GM11168 (cell line): ENCODE measurements at regions not wholly inside any gene's neighbourhood (a gene's known extent, or its start where the extent isn't known, plus 50 kb on each side); places are given as distances from the start of the nearest gene placed in this dataset.

Experiments
- in situ Hi-C: fragments of 300-500 bp; cut with MboI; formaldehyde crosslinking; loops from one replicate; pipeline ENCODE4 v1.12.0; 2022; ENCODE audit warnings: low sequenced_read_pairs; ENCODE audit not compliant: unreplicated experiment

GRCh38 chr2:217723981-217724380 lies 278.8 kb downstream of the TNS1 start:
- in situ Hi-C loops: loop anchor here (25.0 kb wide), 1 partner anchor 1037 kb away; the partner anchor contains the start of gene IGFBP5

DNA sequence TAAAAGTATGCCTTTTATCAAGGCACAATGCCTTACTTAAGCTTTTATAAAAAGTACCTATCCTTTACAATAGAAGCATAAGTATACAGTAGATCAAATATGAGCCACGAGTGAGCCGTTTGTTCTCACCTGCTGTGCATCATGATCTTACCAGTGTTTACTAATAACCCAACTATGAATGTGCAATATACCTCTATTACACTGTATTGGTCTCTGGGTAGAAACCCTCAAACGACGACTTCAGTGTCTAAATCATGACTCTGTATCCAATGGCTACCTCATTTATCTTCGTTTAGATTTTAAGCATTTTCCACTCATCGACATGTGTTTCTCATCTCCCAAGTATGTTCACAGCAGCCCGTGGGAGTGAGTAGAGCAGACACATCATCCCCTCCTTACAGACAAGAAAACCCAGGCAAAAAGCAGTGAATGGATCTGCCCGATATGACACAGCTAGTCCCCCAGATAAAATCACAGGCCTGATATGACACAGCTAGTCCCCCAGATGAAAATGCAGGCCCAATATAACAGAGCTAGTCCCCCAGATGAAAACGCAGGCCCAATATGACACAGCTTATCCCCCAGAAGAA lies 279.8 kb downstream of the TNS1 start:
- in situ Hi-C loops: loop anchor here (25.0 kb wide), 1 partner anchor 1036 kb away; the partner anchor contains the start of gene IGFBP5

DNA sequence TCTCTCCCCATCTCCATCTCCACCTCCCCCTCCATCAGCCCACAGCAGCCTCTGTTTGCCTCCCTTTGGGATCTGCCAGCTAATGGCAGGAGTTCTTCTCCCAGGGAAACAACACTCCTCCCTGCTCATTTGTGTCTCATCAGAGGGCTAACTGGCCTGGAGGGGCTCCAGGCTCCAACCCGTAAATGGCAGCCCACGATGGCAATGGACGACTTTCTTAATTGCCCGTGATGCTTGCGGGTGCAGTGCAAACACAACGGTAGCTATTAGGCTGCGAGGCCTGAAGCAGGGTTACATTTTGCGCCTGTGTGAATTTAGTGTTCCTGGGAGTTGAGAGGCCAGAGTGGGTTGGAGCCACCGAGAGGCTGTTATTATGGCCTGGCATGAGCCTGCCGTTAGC lies 285.1 kb downstream of the TNS1 start:
- in situ Hi-C loops: loop anchor here (25.0 kb wide), 1 partner anchor 1030 kb away; the partner anchor contains the start of gene IGFBP5

DNA sequence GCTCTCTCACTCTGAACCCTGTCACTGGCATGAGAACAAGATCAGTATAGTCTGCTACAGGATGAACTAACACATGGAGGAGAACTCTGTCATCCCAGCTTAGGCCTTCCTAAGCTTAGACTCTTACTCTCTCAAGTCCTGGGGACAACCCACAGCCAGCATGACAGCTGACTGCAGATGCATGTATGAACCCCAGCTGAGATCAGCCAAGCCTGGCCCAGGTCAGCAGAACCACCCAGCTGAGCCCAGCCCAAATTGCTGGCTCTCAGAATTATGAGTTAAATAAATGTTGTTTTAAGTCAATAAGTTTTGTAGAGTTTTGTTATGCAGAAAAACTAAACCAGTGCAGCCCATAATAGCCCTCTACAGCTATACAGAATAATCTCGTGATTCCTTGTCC lies 287.3 kb downstream of the TNS1 start:
- in situ Hi-C loops: loop anchor here (25.0 kb wide), 1 partner anchor 1028 kb away; the partner anchor contains the start of gene IGFBP5

GRCh38 chr2:217714287-217714751 lies 288.5 kb downstream of the TNS1 start:
- in situ Hi-C loops: loop anchor here (25.0 kb wide), 1 partner anchor 1027 kb away; the partner anchor contains the start of gene IGFBP5

- in situ Hi-C loops: loop anchor here (25.0 kb wide), 1 partner anchor 1026 kb away; the partner anchor contains the start of gene IGFBP5
Measured at GRCh38 chr2:217713395-217714286, 289.2 kb downstream of the TNS1 start.

DNA sequence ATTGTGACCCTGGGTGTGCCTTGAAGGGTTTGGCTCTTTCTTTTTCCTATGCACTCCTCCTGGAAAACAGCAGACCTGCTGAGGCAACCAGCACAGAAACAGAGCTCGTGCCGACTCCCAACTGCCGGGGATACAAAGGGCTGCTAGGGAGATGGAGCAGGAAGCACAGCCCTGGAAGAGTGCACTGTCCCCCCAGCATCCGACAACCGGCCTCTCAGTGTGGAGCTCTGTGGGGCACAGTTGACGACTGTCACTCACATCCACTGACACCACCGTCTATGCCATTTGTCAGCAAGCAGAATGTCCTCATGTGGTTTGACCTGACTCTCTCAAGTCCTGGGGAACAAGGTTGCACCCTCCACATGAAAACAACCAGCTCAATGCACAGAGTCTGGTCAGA lies 290.4 kb downstream of the TNS1 start:
- in situ Hi-C loops: loop anchor here (25.0 kb wide), 1 partner anchor 1025 kb away; the partner anchor contains the start of gene IGFBP5

DNA sequence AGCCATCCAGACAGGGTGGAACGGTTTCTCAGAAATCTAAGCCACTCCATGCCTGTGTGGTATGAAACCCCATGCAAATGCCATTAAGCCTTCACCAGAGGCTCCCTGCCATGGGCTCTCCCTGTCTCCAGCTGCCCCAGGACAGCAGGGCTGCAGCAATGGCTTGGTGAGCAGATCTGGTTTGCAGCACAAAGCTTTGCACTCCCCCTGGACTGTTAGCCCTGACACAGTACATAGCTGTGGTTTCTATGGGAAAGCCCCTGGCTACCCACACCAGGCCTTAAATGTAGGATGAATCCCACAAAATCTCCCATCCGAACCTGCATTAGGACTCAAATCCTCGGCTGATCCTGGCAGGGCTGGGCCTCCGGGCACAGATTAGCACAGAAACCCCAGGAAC lies 291.6 kb downstream of the TNS1 start:
- in situ Hi-C loops: loop anchor here (25.0 kb wide), 1 partner anchor 1024 kb away; the partner anchor contains the start of gene IGFBP5

- in situ Hi-C loops: loop anchor here (25.0 kb wide), 1 partner anchor 1023 kb away; the partner anchor contains the start of gene IGFBP5
Measured at GRCh38 chr2:217710211-217710765, 292.5 kb downstream of the TNS1 start.

DNA sequence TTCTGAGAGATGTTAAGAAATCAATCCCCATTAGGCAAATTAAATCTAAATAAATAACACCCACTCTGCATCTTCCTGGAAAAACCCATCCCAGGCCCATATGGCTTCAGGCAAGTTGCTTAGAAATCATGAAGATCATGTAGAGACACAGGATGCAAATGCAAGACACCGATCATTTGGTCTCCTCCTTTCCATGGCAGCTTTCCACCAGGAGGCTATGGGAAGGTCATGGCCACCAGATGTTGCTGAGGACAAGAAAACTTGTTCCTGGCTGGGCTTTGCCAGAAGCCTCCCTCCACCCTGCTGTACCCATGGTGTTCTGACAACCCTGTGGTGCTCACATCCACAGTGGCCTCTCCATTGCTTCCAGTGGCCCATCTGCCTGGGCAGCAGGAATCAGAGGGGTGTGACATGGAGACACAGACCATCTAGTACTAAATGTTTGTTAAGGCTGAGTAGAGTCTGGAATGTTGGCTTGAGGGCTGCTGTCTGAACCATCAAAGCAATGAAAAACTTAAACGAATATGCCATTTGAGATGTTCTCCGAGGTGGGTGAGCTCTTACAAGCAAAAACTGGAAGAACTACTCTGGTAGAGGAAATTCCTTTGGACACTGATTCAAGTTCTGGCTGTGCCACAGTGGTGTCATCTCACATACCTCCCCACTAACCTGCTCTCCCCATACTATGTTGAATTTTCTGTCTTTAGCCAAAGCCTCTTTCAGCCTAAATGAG lies 293.2 kb downstream of the TNS1 start:
- in situ Hi-C loops: loop anchor here (25.0 kb wide), 1 partner anchor 1022 kb away; the partner anchor contains the start of gene IGFBP5

GRCh38 chr2:217707131-217707611 lies 295.6 kb downstream of the TNS1 start:
- in situ Hi-C loops: loop anchor here (25.0 kb wide), 1 partner anchor 1020 kb away; the partner anchor contains the start of gene IGFBP5

DNA sequence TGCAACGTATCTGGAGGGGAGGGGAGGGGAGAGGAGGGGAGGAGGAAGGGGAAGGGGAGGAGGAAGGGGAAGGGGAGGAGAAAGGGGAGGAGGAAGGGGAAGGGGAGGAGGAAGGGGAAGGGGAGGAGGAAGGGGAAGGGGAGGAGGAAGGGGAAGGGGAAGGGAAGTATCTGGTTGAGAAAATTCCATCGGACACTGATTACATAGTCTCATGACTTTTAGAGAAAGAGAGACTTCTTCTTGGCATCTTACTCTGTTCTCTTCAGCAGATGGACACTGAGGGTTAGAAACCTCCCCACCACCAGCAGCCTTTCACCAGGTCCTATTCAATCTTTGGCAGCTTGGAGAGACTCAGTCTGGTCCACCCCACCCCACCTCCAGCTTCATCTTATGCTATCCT lies 296.3 kb downstream of the TNS1 start:
- in situ Hi-C loops: loop anchor here (25.0 kb wide), 1 partner anchor 1019 kb away; the partner anchor contains the start of gene IGFBP5

DNA sequence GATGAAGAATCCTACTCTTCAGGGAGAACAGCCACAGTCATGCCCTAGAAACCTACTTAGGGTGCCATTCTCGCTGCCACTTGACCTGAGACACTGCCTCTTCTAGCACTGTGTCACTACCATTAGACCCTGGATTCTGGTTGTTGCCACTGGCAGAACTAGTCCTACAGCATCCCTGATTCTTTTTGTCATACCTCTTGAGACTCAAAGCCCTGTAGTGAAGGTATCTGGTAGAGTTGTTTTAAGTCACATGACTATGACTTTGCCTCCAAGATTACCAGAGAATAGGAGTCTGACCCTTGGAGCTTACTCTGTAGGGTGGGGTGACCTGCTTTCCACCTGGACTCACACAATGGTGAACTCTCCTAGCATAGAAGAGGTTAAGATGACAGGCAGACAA lies 296.7 kb downstream of the TNS1 start:
- in situ Hi-C loops: loop anchor here (25.0 kb wide), 1 partner anchor 1019 kb away; the partner anchor contains the start of gene IGFBP5

DNA sequence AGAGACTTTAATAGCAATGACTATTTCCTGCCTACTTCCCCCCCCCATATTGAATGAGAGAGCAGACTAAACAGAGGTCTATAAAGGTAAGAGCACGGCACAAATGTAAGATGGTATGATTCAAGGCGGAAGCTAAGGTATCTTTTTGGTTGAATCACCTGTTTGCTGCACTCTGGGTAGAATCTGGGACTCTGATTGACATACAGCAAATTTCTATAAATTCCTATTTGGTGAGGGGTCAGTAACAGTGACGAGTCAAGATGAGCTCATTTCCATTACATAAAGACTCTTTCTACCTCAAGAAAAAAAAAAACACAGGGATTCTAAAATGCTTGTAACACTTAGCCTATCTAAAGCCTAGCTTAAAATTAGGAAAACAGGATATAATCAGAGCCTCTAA lies 297.3 kb downstream of the TNS1 start:
- in situ Hi-C loops: loop anchor here (25.0 kb wide), 1 partner anchor 1018 kb away; the partner anchor contains the start of gene IGFBP5

- in situ Hi-C loops: loop anchor here (25.0 kb wide), 1 partner anchor 1017 kb away; the partner anchor contains the start of gene IGFBP5
Measured at GRCh38 chr2:217703999-217704398, 298.8 kb downstream of the TNS1 start.

- in situ Hi-C loops: loop anchor here (25.0 kb wide), 1 partner anchor 1016 kb away; the partner anchor contains the start of gene IGFBP5
Measured at GRCh38 chr2:217703102-217703501, 299.7 kb downstream of the TNS1 start.

DNA sequence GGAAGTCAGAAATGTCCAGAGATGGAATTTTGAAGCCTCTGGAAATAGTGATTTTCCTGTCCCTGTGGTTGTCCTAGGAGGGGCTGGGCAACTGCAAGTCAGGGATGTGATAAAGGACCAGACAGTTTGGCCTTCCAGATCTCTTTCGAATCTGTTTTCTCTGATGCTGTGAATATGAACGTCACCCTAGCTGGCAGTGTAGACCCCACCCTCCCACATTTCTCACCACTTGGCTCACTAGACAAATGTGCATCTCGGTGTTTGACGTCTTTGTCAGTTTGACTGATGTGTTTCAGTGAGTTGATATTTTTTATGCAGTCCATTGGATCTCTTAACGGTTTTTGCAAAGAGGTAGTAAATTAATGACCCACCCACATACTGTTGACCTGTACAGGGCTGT lies 301.2 kb downstream of the TNS1 start:
- in situ Hi-C loops: loop anchor here (25.0 kb wide), 1 partner anchor 1014 kb away; the partner anchor contains the start of gene IGFBP5

GRCh38 chr2:217698691-217699090 lies 304.1 kb downstream of the TNS1 start:
- in situ Hi-C loops: no loop called here

- in situ Hi-C loops: no loop called here
Measured at GRCh38 chr2:217695033-217695520, 307.7 kb downstream of the TNS1 start.
